HepG2 (cell line): ENCODE measurements at regions not wholly inside any gene's neighbourhood (a gene's known extent, or its start where the extent isn't known, plus 50 kb on each side); places are given as distances from the start of the nearest gene placed in this dataset.
"Not testable (repeated sequence)": the region's sequence is repeated elsewhere in the genome, so short reads cannot be mapped to it uniquely, and the experiment has no call there.

ENCODE experiments used
- ATAC-seq: fragments of 200-7000 bp; cut with Tn5 transposase; 3 replicates; pipeline ENCODE4 v1.9.1; 2020; ENCODE audit warnings: mild to moderate bottlenecking, moderate library complexity
- BruUV-seq: library from RNA; stranded (reverse); fragments of 400-500 nt; replicated peaks from 2 replicates; lab custom pipeline; 2021; lab: Mats Ljungman, UMichigan
- CTCF ChIA-PET: fragments of 300-600 bp; formaldehyde crosslinking; extraction: SDS; loops from one replicate; lab custom pipeline; 2021; ENCODE audit warnings: low total read pairs, inconsistent platforms, low intra/inter-chr PET ratio; lab: Yijun Ruan, JAX
- POLR2A ChIA-PET: fragments of 350-600 bp; sonication (Branson Sonifier 250); formaldehyde crosslinking; loops from one replicate; lab custom pipeline; 2020; ENCODE audit warnings: antibody characterized with exemption, inconsistent platforms; lab: Yijun Ruan, JAX
- DNase-seq: peaks from one replicate; pipeline ENCODE4 v3.0.0-alpha.2; 2015; ENCODE audit warnings: low spot score
- FAIRE-seq: peaks from 3 replicates; lab custom pipeline; 2011; peaks lifted over from hg19 to GRCh38; lab: Jason Lieb, UNC
- H2AFZ ChIP-seq: one replicate; pipeline ENCODE4 v1.6.1; 2011; ENCODE audit warnings: low read length, inconsistent platforms
- H3K27ac ChIP-seq: fragments of 300-600 bp; 3 replicates; pipeline ENCODE4 v1.8.0; 2011; ENCODE audit warnings: mixed run types, mild to moderate bottlenecking, mixed read lengths, low read length, inconsistent platforms; ENCODE audit not compliant: insufficient read depth; ENCODE audit errors: extremely low read length
- H3K27me3 ChIP-seq, 2 experiments: fragments of 200-600 bp in 1 of 2; 2 replicates in 1 of 2; 3 replicates in 1 of 2; pipeline versions ENCODE4 v1.6.0 to v1.8.0; 2011; ENCODE audit warnings: low read length in 2 of 2, mild to moderate bottlenecking in 2 of 2, moderate library complexity in 2 of 2, inconsistent platforms in 1 of 2; ENCODE audit not compliant: insufficient read depth in 2 of 2, control insufficient read depth in 1 of 2
- H3K36me3 ChIP-seq, 2 experiments: fragments of 200-600 bp in 1 of 2; replicated peaks in 1 of 2; 2 replicates in 1 of 2; 3 replicates in 1 of 2; pipeline versions ENCODE4 v1.5.1 to v1.8.0; 2011; ENCODE audit warnings: low read length in 2 of 2, inconsistent platforms in 1 of 2; ENCODE audit not compliant: insufficient read depth in 2 of 2, control insufficient read depth in 1 of 2
- H3K4me1 ChIP-seq: 2 replicates; pipeline ENCODE4 v1.5.1; 2012; ENCODE audit warnings: low read length, inconsistent platforms; ENCODE audit not compliant: insufficient read depth
- H3K4me2 ChIP-seq: 2 replicates; pipeline ENCODE4 v1.6.0; 2011; ENCODE audit warnings: low read depth, low read length, inconsistent platforms
- H3K4me3 ChIP-seq, 3 experiments: fragments of 200-600 bp in 1 of 3; sonication (generic), shearing (Covaris generic) in 1 of 3; replicated peaks in 1 of 3; 2 replicates each; pipeline ENCODE4 v1.5.1; 2011 to 2016; ENCODE audit warnings: low read length in 3 of 3, inconsistent platforms in 2 of 3, low read depth in 2 of 3, mild to moderate bottlenecking in 2 of 3, control low read depth in 1 of 3, mixed read lengths in 1 of 3; ENCODE audit not compliant: insufficient read depth in 1 of 3
- H3K79me2 ChIP-seq: one replicate; pipeline ENCODE4 v1.6.1; 2011; ENCODE audit warnings: low read length, inconsistent platforms; ENCODE audit not compliant: insufficient read depth
- H3K9ac ChIP-seq: 2 replicates; pipeline ENCODE4 v1.6.0; 2011; ENCODE audit warnings: mild to moderate bottlenecking, low read depth, low read length, inconsistent platforms; ENCODE audit not compliant: insufficient read depth
- H3K9me3 ChIP-seq: 2 replicates; pipeline ENCODE4 v1.5.1; 2012; ENCODE audit warnings: mild to moderate bottlenecking, low read length
- H4K20me1 ChIP-seq: 2 replicates; pipeline ENCODE4 v1.6.0; 2011; ENCODE audit warnings: inconsistent platforms, mild to moderate bottlenecking, low read length, moderate library complexity; ENCODE audit not compliant: insufficient read depth
- ATM ChIP-seq: fragments of 450-650 bp; IDR thresholded peaks from 2 replicates; pipeline ENCODE4 v1.7.1; 2017; ENCODE audit warnings: mild to moderate bottlenecking, borderline replicate concordance
- KDM3A ChIP-seq: IDR thresholded peaks from 2 replicates; pipeline ENCODE4 v1.6.1; 2018; ENCODE audit warnings: low read depth, missing compliant biosample characterization
- SP140L ChIP-seq: sonication (generic); formaldehyde crosslinking; IDR thresholded peaks from 2 replicates; pipeline ENCODE4 v1.4.0; 2020; ENCODE audit warnings: missing genetic modification reagents, borderline replicate concordance
- SSRP1 ChIP-seq: IDR thresholded peaks from 2 replicates; pipeline ENCODE4 v1.6.1; 2016; ENCODE audit warnings: control low read depth
- ZFX ChIP-seq: sonication (generic); formaldehyde crosslinking; IDR thresholded peaks from 2 replicates; pipeline ENCODE4 v1.4.0; 2020; ENCODE audit warnings: mild to moderate bottlenecking, low read depth, missing genetic modification reagents, moderate library complexity
- ZNF607 ChIP-seq: sonication (generic); formaldehyde crosslinking; IDR thresholded peaks from 2 replicates; pipeline ENCODE4 v1.5.1; 2020; ENCODE audit warnings: missing genetic modification reagents, mild to moderate bottlenecking, borderline replicate concordance
- ZNF678 ChIP-seq: sonication (generic); formaldehyde crosslinking; IDR thresholded peaks from 2 replicates; pipeline ENCODE4 v1.4.0; 2020; ENCODE audit warnings: mild to moderate bottlenecking, missing genetic modification reagents
- WGBS: methylation state at CpG from one replicate; pipeline ENCODE4 v1.1.6; 2017; ENCODE audit warnings: low lambda C conversion rate; 5-methylcytosine and 5-hydroxymethylcytosine counted together
- in situ Hi-C: cut with HindIII; loops from 2 replicates; pipeline ENCODE4 v1.10.0; 2017; ENCODE audit warnings: low pct_unique_long_range_greater_than_20kb; ENCODE audit not compliant: extremely low pct_ligation_motif_present
- intact Hi-C: fragments of 100-400 bp; cut with micrococcal nuclease; formaldehyde crosslinking; loops from one replicate; pipeline ENCODE4 v1.10.0; 2022; ENCODE audit not compliant: unreplicated experiment
- TF ChIP-seq, protein P1 (sequence below): sonication (generic); formaldehyde crosslinking; IDR thresholded peaks from 2 replicates; pipeline ENCODE4 v1.4.0; 2020; ENCODE audit warnings: low read depth, missing genetic modification reagents

DNA sequence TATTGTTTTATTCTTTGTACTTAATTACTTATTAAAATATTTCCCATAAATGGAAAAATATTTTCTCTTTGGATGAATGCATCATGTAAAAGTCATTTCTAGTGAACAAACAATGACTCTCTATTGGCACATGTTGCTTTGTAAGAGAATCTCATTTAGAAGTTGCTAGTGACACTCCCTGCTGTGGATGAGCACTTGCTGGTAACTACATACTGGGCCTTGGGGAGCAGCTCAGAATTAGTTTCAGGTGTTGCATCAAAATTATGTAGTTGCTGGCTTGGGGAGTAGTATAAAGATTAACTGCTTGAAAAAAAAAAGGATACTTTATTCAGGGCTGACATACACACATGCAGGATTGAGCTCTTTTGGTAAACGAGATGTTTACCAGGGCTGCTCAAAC is 80.3 kb upstream of the KCNAB1 start:
- ChIA-PET CTCF (no interaction called here), POLR2A (no interaction called here)
- Histone ChIP-seq H3K79me2 (no peaks in the 10 kb centered on the region), H3K4me2 (no peak overlapping the region), H3K4me1 (peaks cover 15% of the 10 kb centered on the region), H3K36me3 (no peaks in the 10 kb centered on the region), H3K9me3 (no peaks in the 10 kb centered on the region), H3K9ac (no peak overlapping the region), H4K20me1 (no peaks in the 10 kb centered on the region), H3K4me3 (no peak overlapping the region), H3K27me3 (no peaks in the 10 kb centered on the region), H3K27ac (no peak overlapping the region), H2AFZ (no peak overlapping the region)
- WGBS: 0% methylated on average over 1 of the region's 1 CpG
- no TSS peak for BruUV-seq
- TF ChIP-seq SSRP1 (CRISPR knock-in tag): no peak
- TF ChIP-seq KDM3A: no peak
- no peak for TF ChIP-seq SP140L (CRISPR knock-in tag)
- TF ChIP-seq ZFX (CRISPR knock-in tag): no peak
- no peak for TF ChIP-seq ZNF607 (CRISPR knock-in tag)
- no peak for TF ChIP-seq ATM
- TF ChIP-seq, protein P1, sequence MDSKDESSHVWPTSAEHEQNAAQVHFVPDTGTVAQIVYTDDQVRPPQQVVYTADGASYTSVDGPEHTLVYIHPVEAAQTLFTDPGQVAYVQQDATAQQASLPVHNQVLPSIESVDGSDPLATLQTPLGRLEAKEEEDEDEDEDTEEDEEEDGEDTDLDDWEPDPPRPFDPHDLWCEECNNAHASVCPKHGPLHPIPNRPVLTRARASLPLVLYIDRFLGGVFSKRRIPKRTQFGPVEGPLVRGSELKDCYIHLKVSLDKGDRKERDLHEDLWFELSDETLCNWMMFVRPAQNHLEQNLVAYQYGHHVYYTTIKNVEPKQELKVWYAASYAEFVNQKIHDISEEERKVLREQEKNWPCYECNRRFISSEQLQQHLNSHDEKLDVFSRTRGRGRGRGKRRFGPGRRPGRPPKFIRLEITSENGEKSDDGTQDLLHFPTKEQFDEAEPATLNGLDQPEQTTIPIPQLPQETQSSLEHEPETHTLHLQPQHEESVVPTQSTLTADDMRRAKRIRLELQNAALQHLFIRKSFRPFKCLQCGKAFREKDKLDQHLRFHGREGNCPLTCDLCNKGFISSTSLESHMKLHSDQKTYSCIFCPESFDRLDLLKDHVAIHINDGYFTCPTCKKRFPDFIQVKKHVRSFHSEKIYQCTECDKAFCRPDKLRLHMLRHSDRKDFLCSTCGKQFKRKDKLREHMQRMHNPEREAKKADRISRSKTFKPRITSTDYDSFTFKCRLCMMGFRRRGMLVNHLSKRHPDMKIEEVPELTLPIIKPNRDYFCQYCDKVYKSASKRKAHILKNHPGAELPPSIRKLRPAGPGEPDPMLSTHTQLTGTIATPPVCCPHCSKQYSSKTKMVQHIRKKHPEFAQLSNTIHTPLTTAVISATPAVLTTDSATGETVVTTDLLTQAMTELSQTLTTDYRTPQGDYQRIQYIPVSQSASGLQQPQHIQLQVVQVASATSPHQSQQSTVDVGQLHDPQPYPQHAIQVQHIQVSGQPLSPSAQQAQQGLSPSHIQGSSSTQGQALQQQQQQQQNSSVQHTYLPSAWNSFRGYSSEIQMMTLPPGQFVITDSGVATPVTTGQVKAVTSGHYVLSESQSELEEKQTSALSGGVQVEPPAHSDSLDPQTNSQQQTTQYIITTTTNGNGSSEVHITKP (CRISPR knock-in tag): no peak
- TF ChIP-seq ZNF678 (CRISPR knock-in tag): no peak
- no peak for DNase-seq
- intact Hi-C loops (no loop called here), in situ Hi-C loops (no loop called here)
- ATAC-seq: no peak
- FAIRE-seq: no peak

DNA sequence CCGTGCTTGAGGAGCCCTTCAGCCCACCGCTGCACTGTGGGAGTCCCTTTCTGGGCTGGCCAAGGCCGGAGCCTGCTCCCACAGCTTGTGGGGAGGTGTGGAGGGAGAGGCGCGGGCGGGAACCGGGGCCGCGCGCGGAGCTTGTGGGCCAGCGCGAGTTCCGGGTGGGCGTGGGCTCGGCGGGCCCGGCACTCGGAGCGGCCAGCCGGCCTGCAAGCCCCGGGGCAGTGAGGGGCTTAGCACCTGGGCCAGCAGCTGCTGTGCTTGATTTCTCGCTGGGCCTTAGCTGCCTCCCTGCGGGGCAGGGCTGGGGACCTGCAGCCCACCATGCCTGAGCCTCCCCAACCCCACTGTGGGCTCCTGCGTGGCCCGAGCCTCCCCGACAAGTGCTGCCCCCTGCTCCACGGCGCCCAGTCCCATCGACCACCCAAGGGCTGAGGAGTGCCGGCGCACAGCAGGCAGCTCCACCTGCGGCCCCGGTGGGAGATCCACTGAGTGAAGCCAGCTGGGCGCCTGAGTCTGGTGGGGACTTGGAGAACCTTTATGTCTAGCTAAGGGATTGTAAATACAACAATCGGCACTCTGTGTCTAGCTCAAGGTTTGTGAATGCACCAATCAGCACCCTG is 79.0 kb upstream of the KCNAB1 start:
- H2AFZ ChIP-seq, H3K36me3 ChIP-seq, intact Hi-C loops, POLR2A ChIA-PET, CTCF ChIA-PET, H3K9ac ChIP-seq, H3K27ac ChIP-seq, H3K27me3 ChIP-seq, in situ Hi-C loops, ATAC-seq, BruUV-seq, H3K79me2 ChIP-seq, FAIRE-seq, H3K9me3 ChIP-seq, H3K4me2 ChIP-seq, H4K20me1 ChIP-seq, H3K4me3 ChIP-seq, DNase-seq: not testable (repeated sequence)
- peaks cover 15% of the 10 kb centered on the region for H3K4me1 ChIP-seq
- 72% methylated on average over 5 of the region's 36 CpGs for WGBS
